Astrocyte of the spinal cord (primary cell): ENCODE measurements at regions not wholly inside any gene's neighbourhood (a gene's known extent, or its start where the extent isn't known, plus 50 kb on each side); places are given as distances from the start of the nearest gene placed in this dataset.

Source experiments
- DNase-seq: peaks from one replicate; pipeline ENCODE4 v3.0.0; 2011; ENCODE audit warnings: low read depth, low spot score
- H3K4me3 ChIP-seq: 2 replicates; pipeline ENCODE4 v1.5.1; 2011; ENCODE audit warnings: low read depth, mild to moderate bottlenecking, low read length, moderate library complexity
- CTCF ChIP-seq: IDR thresholded peaks from 2 replicates; pipeline ENCODE4 v1.5.1; 2012; ENCODE audit warnings: low read depth, mild to moderate bottlenecking, low read length, inconsistent platforms
- in situ Hi-C: cut with HindIII; loops from 2 replicates; pipeline ENCODE4 v1.10.0; 2017; ENCODE audit warnings: low sequenced_read_pairs

GRCh38 chr6:155847711-155848110 lies 392.1 kb upstream of the NOX3 start:
- DNase-seq, result no peak
- in situ Hi-C loops, result no loop called here
- H3K4me3 ChIP-seq, result no peak overlapping the region
- no peak for TF ChIP-seq CTCF

GRCh38 chr6:155837474-155837873 lies 381.8 kb upstream of the NOX3 start:
- no peak for DNase-seq
- H3K4me3 ChIP-seq, result no peak overlapping the region
- in situ Hi-C loops, result no loop called here
- no peak for TF ChIP-seq CTCF

DNA sequence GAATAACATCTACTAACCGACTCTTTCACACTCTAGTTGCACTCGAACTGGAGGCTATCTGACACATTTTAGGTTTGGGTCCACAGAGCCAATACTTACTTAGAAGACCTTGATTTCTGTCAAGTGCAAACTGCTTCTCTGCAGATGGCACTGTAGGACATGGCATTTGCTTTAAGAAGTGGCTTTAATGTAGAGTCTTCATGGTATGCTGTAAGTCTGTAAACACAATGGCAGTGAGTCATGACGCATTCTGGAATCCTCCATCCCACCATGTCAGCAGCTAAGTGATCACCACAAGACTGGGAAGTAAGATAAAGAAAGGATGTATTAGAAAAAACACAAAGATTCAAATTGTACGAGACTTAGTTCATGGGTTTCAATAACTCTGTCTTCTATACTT lies 377.0 kb upstream of the NOX3 start:
- DNase-seq, result peak; percentile 62
- in situ Hi-C loops, result no loop called here
- H3K4me3 ChIP-seq, result no peak overlapping the region
- no peak for TF ChIP-seq CTCF

- no peak for DNase-seq
- in situ Hi-C loops, result no loop called here
- no peak overlapping the region for H3K4me3 ChIP-seq
- TF ChIP-seq CTCF, result no peak
These were observed 374.9 kb upstream of the NOX3 start for GRCh38 chr6:155830531-155830930.

DNA sequence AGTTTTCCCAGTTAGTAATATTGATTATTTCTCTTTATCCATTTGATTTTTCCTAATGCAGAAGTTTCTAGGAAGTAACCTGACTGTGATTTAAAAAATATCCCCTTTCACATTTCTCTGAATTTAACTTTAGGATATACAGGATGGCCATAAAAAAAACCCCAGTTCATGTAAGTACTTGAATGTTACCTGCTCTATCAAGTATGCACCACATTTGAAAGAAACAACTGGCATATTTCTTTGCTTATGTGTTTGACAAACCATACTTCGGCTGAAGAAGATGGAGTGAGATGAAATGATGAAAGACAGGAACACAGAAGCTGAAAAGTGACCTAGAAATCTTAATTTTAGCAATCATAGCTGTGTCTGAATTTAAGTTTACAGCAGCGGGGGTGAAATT lies 374.0 kb upstream of the NOX3 start:
- TF ChIP-seq CTCF, result no peak
- in situ Hi-C loops, result no loop called here
- H3K4me3 ChIP-seq, result no peak overlapping the region
- no peak for DNase-seq

DNA sequence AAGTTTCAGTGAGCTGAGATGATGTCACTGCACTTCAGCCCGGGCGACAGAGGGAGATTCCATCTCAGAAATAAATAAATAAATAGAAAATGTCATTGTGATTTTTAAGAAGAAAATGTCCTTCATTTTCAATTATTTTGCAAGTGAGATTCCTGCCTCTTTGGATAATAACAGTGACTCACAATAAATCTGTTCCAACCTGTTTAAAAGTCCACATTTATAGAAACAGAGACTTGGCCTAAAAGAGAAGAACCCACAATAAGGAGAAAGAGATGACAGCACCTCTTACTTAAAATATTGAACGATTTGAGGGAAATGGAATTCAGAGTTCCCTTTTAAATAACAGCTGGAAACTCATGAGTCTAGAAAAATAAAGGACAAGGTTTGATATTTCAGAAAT lies 373.4 kb upstream of the NOX3 start:
- TF ChIP-seq CTCF, result no peak
- DNase-seq, result no peak
- in situ Hi-C loops, result no loop called here
- no peak overlapping the region for H3K4me3 ChIP-seq

GRCh38 chr6:155818698-155819097 lies 363.1 kb upstream of the NOX3 start:
- no peak for DNase-seq
- no peak for TF ChIP-seq CTCF
- in situ Hi-C loops, result no loop called here
- H3K4me3 ChIP-seq, result no peak overlapping the region
